CD8-positive, alpha-beta memory T cell (primary cell): ENCODE measurements at regions not wholly inside any gene's neighbourhood (a gene's known extent, or its start where the extent isn't known, plus 50 kb on each side); places are given as distances from the start of the nearest gene placed in this dataset.

Experiments used
- CTCF ChIA-PET: fragments of 350-600 bp; sonication (Branson Sonifier 250); formaldehyde crosslinking; loops from one replicate; lab custom pipeline; 2021; ENCODE audit warnings: antibody characterized with exemption; lab: Charles Lee
- POLR2A ChIA-PET: fragments of 350-600 bp; sonication (Branson Sonifier 250); formaldehyde crosslinking; loops from one replicate; lab custom pipeline; 2021; ENCODE audit warnings: antibody characterized with exemption; lab: Charles Lee
- DNase-seq, 5 donors: peaks; one replicate each; pipeline versions ENCODE4 v3.0.0 to v3.0.0-alpha.2; 2020 to 2022; ENCODE audit warnings: mixed read lengths in 1 of 5
- H3K27ac ChIP-seq: one replicate; pipeline ENCODE4 v1.7.0; 2013; ENCODE audit warnings: low read depth, mild to moderate bottlenecking, low read length, moderate library complexity
- H3K27me3 ChIP-seq: 2 replicates; pipeline ENCODE4 v1.7.0; 2013; ENCODE audit warnings: low read length, mild to moderate bottlenecking; ENCODE audit not compliant: insufficient read depth, poor library complexity, severe bottlenecking
- H3K36me3 ChIP-seq: 2 replicates; pipeline ENCODE4 v1.7.0; 2013; ENCODE audit warnings: mild to moderate bottlenecking, low read length, moderate library complexity; ENCODE audit not compliant: insufficient read depth
- H3K4me1 ChIP-seq: 2 replicates; pipeline ENCODE4 v1.7.0; 2013; ENCODE audit warnings: mild to moderate bottlenecking, low read length, moderate library complexity; ENCODE audit not compliant: insufficient read depth
- H3K4me3 ChIP-seq: 2 replicates; pipeline ENCODE4 v1.7.0; 2013; ENCODE audit warnings: mild to moderate bottlenecking, low read length
- H3K9me3 ChIP-seq: 2 replicates; pipeline ENCODE4 v1.7.0; 2013; ENCODE audit warnings: mild to moderate bottlenecking, low read length
- H3K27ac Mint-ChIP-seq, 8 donors: one replicate each; pipeline ENCODE4 v1.8.0; 2020 to 2021; ENCODE audit warnings: mixed read lengths in 8 of 8, mild to moderate bottlenecking in 6 of 8, inconsistent platforms in 3 of 8, moderate library complexity in 3 of 8
- H3K27me3 Mint-ChIP-seq, 2 donors: one replicate each; pipeline ENCODE4 v1.8.0; 2020 to 2021; ENCODE audit warnings: mixed read lengths in 2 of 2, mild to moderate bottlenecking in 1 of 2, moderate library complexity in 1 of 2
- H3K36me3 Mint-ChIP-seq, 3 donors: one replicate each; pipeline ENCODE4 v1.8.0; 2020 to 2021; ENCODE audit warnings: mixed read lengths in 3 of 3, inconsistent platforms in 1 of 3, mild to moderate bottlenecking in 1 of 3
- H3K4me1 Mint-ChIP-seq, 3 donors: one replicate each; pipeline ENCODE4 v1.8.0; 2020 to 2021; ENCODE audit warnings: mixed read lengths in 3 of 3, inconsistent platforms in 1 of 3, mild to moderate bottlenecking in 1 of 3
- H3K4me3 Mint-ChIP-seq, 7 donors: one replicate each; pipeline ENCODE4 v1.8.0; 2020 to 2021; ENCODE audit warnings: mixed read lengths in 7 of 7, mild to moderate bottlenecking in 6 of 7, moderate library complexity in 4 of 7, inconsistent platforms in 2 of 7
- H3K9me3 Mint-ChIP-seq, 5 donors: one replicate each; pipeline ENCODE4 v1.8.0; 2020 to 2022; ENCODE audit warnings: mixed read lengths in 5 of 5, mild to moderate bottlenecking in 3 of 5, moderate library complexity in 2 of 5, inconsistent platforms in 1 of 5

DNA sequence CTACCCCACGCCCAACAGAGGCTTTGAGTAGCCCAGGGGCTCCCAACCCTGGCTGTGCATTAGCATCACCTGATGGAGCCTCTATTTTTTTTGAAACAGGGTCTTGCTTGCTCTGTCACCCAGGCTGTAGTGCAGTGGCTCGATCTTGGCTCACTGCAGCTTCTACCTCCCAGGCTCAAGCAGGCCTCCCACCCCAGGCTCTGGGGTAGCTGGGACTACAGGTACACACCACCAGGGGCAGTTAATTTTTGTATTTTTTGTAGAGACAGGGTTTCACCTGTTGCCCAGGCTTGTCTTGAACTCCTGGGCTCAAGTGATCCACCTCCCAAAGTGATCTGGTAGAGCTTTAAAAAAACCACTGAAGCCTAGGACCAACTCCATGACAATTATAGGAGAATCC is 394.8 kb upstream of the ATP5MC3 start:
- POLR2A ChIA-PET: no interaction called here
- no peak overlapping the region for H3K27ac ChIP-seq
- no peak overlapping the region for H3K27ac Mint-ChIP-seq
- H3K4me3 Mint-ChIP-seq: peak overlapping the region in 2 of 7 donors; percentile 46 to 68
- H3K4me1 ChIP-seq: no peaks in the 10 kb centered on the region
- no peak overlapping the region for H3K4me3 ChIP-seq
- peaks cover 11 to 13% (median 12%) of the 10 kb centered on the region in 3 donors for H3K4me1 Mint-ChIP-seq
- no peaks in the 10 kb centered on the region for H3K36me3 ChIP-seq
- peaks cover 0 to 4% (median 0%) of the 10 kb centered on the region in 5 donors for H3K9me3 Mint-ChIP-seq
- H3K36me3 Mint-ChIP-seq: peaks cover 0 to 4% (median 0%) of the 10 kb centered on the region in 3 donors
- DNase-seq: no peak
- H3K27me3 Mint-ChIP-seq: peaks cover 0 to 3% of the 10 kb centered on the region in 2 donors
- H3K27me3 ChIP-seq: no peaks in the 10 kb centered on the region
- CTCF ChIA-PET: no interaction called here
- H3K9me3 ChIP-seq: no peaks in the 10 kb centered on the region

DNA sequence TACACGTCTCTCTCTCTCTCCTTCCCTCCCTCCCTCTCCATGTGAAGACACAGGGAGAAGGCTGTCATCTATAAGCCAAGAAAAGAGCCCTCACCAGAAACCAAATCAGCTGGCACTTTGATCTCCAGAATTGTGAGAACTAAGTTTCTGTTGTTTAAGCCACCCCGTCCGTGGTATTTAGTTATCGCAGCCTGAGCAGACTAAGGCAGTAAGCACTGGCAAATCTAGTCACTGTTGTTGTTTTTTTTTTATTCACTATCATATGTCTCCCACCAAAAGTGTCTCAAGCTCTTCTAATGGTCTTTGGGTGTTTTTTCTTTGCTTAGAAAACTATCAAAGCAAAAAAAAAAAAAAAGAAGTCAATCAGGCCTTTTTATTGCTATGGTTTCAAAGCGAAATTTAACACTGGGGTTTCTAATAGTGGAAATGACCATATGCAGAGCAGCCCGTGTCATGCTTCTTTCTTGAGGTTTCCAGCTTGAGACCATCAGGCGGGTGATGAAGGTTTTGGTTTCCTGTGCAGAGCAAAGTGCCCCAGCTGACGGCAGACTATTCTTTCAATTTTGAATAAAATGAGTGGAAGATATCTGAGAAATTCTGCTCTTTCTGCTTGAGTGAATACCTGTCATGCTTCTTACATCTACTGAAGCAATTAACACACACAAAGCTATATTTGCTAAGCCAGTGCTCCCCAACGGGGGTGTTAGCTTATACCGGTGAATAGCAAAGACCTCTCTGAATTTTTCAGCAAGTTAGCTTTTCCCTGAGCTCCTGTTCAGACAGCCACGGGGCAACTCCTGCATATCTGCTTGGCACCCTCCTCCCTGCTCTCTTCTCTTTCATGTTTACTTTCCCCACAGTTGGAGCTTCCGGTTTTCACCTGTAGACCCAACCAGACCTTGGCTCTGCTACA is 394.1 kb upstream of the ATP5MC3 start:
- no peak overlapping the region for H3K4me3 ChIP-seq
- no peaks in the 10 kb centered on the region for H3K27me3 ChIP-seq
- ChIA-PET POLR2A (no interaction called here), CTCF (no interaction called here)
- Mint-ChIP-seq H3K4me1 (peaks cover 11 to 13% (median 12%) of the 10 kb centered on the region in 3 donors), H3K4me3 (peak overlapping the region in 3 of 7 donors; percentile 8 to 68 (median 46)), H3K36me3 (peaks cover 0 to 4% (median 0%) of the 10 kb centered on the region in 3 donors), H3K27ac (peak overlapping the region in 3 of 8 donors; percentile 5 to 25 (median 10)), H3K27me3 (peaks cover 0 to 3% of the 10 kb centered on the region in 2 donors), H3K9me3 (peaks cover 0 to 4% (median 0%) of the 10 kb centered on the region in 5 donors)
- no peaks in the 10 kb centered on the region for H3K36me3 ChIP-seq
- no peak overlapping the region for H3K27ac ChIP-seq
- no peaks in the 10 kb centered on the region for H3K4me1 ChIP-seq
- DNase-seq: peak in 1 of 5 donors; percentile 13
- no peaks in the 10 kb centered on the region for H3K9me3 ChIP-seq

DNA sequence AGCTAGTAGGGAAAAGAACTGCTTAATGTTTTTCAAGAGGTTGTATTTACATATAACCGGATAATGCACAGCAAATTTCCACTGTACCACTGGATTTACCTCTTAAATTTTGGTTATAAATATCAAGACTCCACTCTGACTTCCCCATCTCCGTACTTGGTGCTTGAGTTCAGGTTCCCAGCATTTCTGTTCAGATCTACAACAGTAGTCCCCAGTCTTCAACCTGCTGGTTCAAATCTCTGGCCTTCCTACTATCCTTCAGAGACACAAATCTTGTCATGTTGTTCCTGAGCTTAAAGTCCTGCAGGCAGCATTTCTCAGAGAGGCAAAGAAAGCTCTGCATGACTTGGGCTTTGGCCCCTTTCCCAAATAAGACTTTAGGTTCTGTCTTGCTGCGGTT is 392.6 kb upstream of the ATP5MC3 start:
- H3K36me3 ChIP-seq: no peaks in the 10 kb centered on the region

DNA sequence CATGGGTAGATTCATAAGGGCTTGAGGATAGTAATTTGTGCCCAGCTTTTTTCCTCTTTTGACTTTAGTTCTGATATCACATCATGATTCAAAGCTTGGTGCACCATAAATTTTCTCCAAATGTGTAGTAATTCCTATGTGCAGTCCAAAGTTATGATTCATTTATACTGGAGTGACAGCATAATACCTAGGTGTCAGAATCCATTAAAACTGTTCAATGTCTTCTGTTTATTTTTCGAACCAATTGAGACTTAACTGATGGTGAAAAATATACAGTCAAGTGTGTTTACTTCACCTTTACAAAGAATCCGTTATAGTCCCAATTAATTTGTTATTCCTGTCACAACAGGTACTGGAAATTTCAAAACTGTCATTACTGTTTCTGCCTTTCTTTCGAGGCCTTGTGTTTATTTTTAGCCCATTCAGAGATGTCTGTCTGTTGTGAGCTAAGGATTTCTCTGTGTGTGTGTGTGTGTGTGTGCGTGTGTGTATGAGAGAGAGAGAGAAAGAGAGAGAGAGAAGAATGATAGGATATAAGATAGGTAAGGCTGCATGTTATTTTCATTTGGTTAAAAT is 389.7 kb upstream of the ATP5MC3 start:
- Mint-ChIP-seq H3K9me3 (peaks cover 0 to 4% (median 0%) of the 10 kb centered on the region in 5 donors), H3K27me3 (peaks cover 0 to 3% of the 10 kb centered on the region in 2 donors), H3K36me3 (no peaks in the 10 kb centered on the region), H3K4me3 (no peak overlapping the region), H3K27ac (no peak overlapping the region), H3K4me1 (peaks cover 10 to 20% (median 12%) of the 10 kb centered on the region in 3 donors)
- Histone ChIP-seq H3K27me3 (no peaks in the 10 kb centered on the region), H3K4me3 (no peak overlapping the region), H3K36me3 (no peaks in the 10 kb centered on the region), H3K9me3 (no peaks in the 10 kb centered on the region), H3K27ac (no peak overlapping the region), H3K4me1 (no peaks in the 10 kb centered on the region)
- no peak for DNase-seq
- ChIA-PET POLR2A (no interaction called here), CTCF (no interaction called here)

More for the DNA sequence above, 392.6 kb upstream of the ATP5MC3 start:
- H3K27ac ChIP-seq: no peak overlapping the region
- H3K36me3 Mint-ChIP-seq: peaks cover 0 to 3% (median 0%) of the 10 kb centered on the region in 3 donors
- peaks cover 0 to 1% of the 10 kb centered on the region in 2 donors for H3K27me3 Mint-ChIP-seq
- H3K27ac Mint-ChIP-seq: no peak overlapping the region
- CTCF ChIA-PET: no interaction called here
- POLR2A ChIA-PET: no interaction called here
- peaks cover 11 to 13% (median 12%) of the 10 kb centered on the region in 3 donors for H3K4me1 Mint-ChIP-seq
- H3K4me3 Mint-ChIP-seq: no peak overlapping the region
- no peaks in the 10 kb centered on the region for H3K9me3 ChIP-seq
- H3K4me3 ChIP-seq: no peak overlapping the region
- DNase-seq: no peak
- peaks cover 0 to 4% (median 0%) of the 10 kb centered on the region in 5 donors for H3K9me3 Mint-ChIP-seq
- no peaks in the 10 kb centered on the region for H3K27me3 ChIP-seq
- no peaks in the 10 kb centered on the region for H3K4me1 ChIP-seq

DNA sequence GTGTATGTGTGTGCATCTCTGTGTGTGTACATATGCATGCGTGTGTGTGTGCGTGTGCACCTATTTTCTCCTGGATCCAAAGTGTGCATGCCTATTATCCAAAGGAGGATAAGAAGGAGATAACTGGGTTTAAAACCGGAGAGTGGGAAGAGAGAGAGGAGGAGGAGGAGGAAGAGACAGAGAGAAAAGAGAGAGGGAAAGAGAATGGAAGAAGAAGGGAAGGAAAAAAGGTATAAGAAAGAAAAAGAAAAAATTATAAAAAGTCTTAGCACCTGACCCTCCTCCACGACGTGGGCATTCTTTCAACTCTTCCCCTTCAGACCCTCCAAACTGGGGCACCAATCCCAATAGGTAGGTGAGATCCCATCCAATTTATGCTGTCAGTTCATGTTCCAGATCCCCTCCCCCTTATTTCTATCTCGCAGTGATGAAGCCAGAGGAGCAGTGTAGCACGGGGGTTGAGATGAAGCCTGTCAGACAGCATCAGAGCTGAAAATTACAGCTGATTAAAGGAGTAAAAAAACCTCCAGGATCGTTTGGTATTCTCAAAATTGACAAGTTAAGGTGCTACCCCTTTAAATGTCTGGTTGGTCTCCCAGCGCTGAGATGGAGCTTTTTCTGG is 386.7 kb upstream of the ATP5MC3 start:
- CTCF ChIA-PET: no interaction called here

DNA sequence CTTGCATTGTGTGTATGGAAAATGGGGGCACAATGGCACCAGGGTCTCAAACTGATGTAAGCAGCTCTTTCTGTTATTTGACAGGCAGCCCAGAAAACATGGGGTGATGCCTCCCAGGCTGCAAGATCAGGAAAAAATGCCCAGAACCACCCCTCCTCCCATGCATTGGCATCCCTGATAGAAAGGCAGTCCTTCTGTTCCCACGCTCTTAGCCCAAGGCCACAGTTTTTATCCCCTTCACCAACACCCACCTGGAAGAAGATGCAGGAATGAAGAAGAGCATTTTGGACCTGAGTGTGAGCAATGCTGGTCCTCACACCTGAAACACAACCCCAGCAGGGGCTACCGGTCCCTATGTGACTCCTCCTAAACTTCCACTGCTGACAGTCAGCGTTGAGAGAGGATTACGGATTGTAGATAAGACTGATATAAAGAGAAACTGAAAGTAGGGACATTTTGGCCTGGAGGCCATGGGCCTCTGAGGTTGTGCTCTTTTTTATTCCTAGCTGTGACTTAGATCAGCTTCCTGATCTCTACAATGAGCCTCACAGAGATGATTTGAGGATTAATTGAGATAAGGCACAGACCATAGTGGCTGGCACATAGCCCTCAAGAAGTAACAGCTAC is 386.0 kb upstream of the ATP5MC3 start:
- no peak for DNase-seq
- H3K36me3 ChIP-seq: no peaks in the 10 kb centered on the region
- H3K27me3 Mint-ChIP-seq: peaks cover 0 to 2% of the 10 kb centered on the region in 2 donors
- no peaks in the 10 kb centered on the region for H3K9me3 ChIP-seq
- no peaks in the 10 kb centered on the region for H3K27me3 ChIP-seq
- no peak overlapping the region for H3K27ac ChIP-seq
- peak overlapping the region in 1 of 8 donors; percentile 34 for H3K27ac Mint-ChIP-seq
- peaks cover 0 to 3% (median 0%) of the 10 kb centered on the region in 5 donors for H3K9me3 Mint-ChIP-seq
- ChIA-PET POLR2A (no interaction called here), CTCF (no interaction called here)
- H3K4me1 Mint-ChIP-seq: peaks cover 0 to 8% (median 0%) of the 10 kb centered on the region in 3 donors
- H3K36me3 Mint-ChIP-seq: no peaks in the 10 kb centered on the region
- H3K4me3 ChIP-seq: no peak overlapping the region
- H3K4me3 Mint-ChIP-seq: peak overlapping the region in 2 of 7 donors; percentile 31 to 44
- no peaks in the 10 kb centered on the region for H3K4me1 ChIP-seq

More for the DNA sequence above, 386.7 kb upstream of the ATP5MC3 start:
- H3K27ac ChIP-seq: no peak overlapping the region
- no peak overlapping the region for H3K4me3 ChIP-seq
- no peaks in the 10 kb centered on the region for H3K9me3 ChIP-seq
- POLR2A ChIA-PET: no interaction called here
- peaks cover 0 to 8% (median 0%) of the 10 kb centered on the region in 3 donors for H3K4me1 Mint-ChIP-seq
- H3K27ac Mint-ChIP-seq: no peak overlapping the region
- no peaks in the 10 kb centered on the region for H3K4me1 ChIP-seq
- no peak for DNase-seq
- no peaks in the 10 kb centered on the region for H3K27me3 ChIP-seq
- H3K27me3 Mint-ChIP-seq: peaks cover 0 to 2% of the 10 kb centered on the region in 2 donors
- no peaks in the 10 kb centered on the region for H3K36me3 Mint-ChIP-seq
- H3K9me3 Mint-ChIP-seq: peaks cover 0 to 3% (median 0%) of the 10 kb centered on the region in 5 donors
- no peak overlapping the region for H3K4me3 Mint-ChIP-seq
- no peaks in the 10 kb centered on the region for H3K36me3 ChIP-seq

DNA sequence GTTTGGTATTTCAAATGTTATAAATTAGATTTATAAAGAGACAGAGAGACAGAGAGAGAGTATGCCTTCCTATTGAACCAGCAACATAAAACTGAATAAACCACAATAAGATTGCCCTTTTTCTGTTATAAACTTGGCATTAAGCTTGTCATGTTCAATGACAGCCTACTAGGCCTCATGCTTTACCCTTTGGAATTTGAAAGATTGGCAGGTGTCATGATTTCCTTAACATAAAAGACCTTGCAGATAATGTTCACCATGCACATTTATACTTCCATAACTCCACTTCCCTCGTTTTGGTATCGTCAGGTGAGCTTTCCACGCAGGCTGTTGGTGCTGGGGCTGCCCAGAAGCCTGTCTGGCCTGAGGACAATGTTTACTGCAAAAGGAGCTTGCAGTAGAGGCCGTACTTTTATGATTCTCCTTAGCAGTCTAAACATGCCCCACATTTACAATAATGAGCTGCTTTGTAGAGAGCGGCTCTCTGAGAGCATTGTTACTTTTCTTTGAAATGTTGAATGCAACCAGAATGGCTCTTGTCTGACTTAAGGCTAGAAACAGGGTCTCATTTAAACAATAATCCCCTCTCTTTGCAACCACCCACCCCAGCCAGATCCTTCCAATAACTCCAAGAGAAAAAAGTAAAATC is 379.1 kb upstream of the ATP5MC3 start:
- no peak overlapping the region for H3K27ac Mint-ChIP-seq
- H3K27me3 ChIP-seq: no peaks in the 10 kb centered on the region
- no peak overlapping the region for H3K4me3 ChIP-seq
- no peaks in the 10 kb centered on the region for H3K36me3 ChIP-seq
- peaks cover 0 to 3% (median 0%) of the 10 kb centered on the region in 5 donors for H3K9me3 Mint-ChIP-seq
- no peaks in the 10 kb centered on the region for H3K36me3 Mint-ChIP-seq
- H3K27me3 Mint-ChIP-seq: peaks cover 0 to 16% of the 10 kb centered on the region in 2 donors
- DNase-seq: no peak
- ChIA-PET CTCF (no interaction called here), POLR2A (no interaction called here)
- H3K4me3 Mint-ChIP-seq: no peak overlapping the region
- H3K27ac ChIP-seq: no peak overlapping the region
- no peaks in the 10 kb centered on the region for H3K4me1 Mint-ChIP-seq
- no peaks in the 10 kb centered on the region for H3K9me3 ChIP-seq
- H3K4me1 ChIP-seq: no peaks in the 10 kb centered on the region
